NT2/D1 (cell line): ENCODE measurements at regions not wholly inside any gene's neighbourhood (a gene's known extent, or its start where the extent isn't known, plus 50 kb on each side); places are given as distances from the start of the nearest gene placed in this dataset.

Source experiments
- YY1 ChIP-seq: IDR thresholded peaks from 2 replicates; pipeline ENCODE4 v1.6.1; 2011; ENCODE audit not compliant: insufficient read length, insufficient read depth
- ZNF274 ChIP-seq: IDR thresholded peaks from 2 replicates; pipeline ENCODE4 v1.6.1; 2011; ENCODE audit warnings: mild to moderate bottlenecking, low read depth, low read length

- TF ChIP-seq ZNF274 (no peak), YY1 (no peak)
Observed at GRCh38 chr1:201760516-201760915, 68.4 kb upstream of the IPO9 start.
